Spleen (tissue), 7 donors: ENCODE measurements at regions not wholly inside any gene's neighbourhood (a gene's known extent, or its start where the extent isn't known, plus 50 kb on each side); places are given as distances from the start of the nearest gene placed in this dataset.

Source experiments
- POLR2AphosphoS5 ChIP-seq, 3 donors: sonication (generic); formaldehyde crosslinking; IDR thresholded peaks; one replicate each; pipeline ENCODE4 v1.5.1; 2017; ENCODE audit warnings: antibody characterized with exemption in 3 of 3
- TF ChIP-seq, protein P1 (sequence below), 11 experiments: fragments of 200-600 bp in 7 of 11; fragments of 450-650 bp in 4 of 11; sonication (generic) in 4 of 11; IDR thresholded peaks in 8 of 11; conservative IDR thresholded peaks in 3 of 11; 1 replicate in 7 of 11; 2 replicates in 4 of 11; pipeline versions ENCODE4 v1.4.0 to v1.8.0; 2016 to 2021; ENCODE audit warnings: antibody characterized with exemption in 11 of 11, inconsistent platforms in 4 of 11, mild to moderate bottlenecking in 1 of 11
- donor health status: DM: no; HTN: no; CAD: no; lungs with moderate emphysema.
- donor health status: DM: no; HTN: no; CAD: no.
- donor health status: DM: no; HTN: no; CAD: no.

DNA sequence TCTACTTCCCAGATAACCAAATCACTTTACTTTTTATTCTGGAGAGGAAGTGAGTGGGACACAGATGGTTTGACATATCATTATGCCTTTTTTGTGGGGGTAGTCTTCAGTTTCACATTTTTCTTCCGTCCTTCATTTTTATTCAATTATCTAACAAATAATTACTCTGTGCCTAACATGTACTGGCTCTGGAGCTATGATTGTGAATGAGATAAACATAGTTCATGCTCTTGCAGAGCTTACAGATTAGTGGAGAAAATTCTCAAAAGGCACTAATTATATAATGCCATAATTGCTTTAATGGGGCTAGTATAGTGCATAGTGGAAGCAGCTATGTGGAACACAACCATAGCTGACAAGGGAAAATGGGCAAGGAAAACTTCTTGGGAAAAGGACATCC is 303.6 kb upstream of the TFPI start:
- TF ChIP-seq, protein P1, sequence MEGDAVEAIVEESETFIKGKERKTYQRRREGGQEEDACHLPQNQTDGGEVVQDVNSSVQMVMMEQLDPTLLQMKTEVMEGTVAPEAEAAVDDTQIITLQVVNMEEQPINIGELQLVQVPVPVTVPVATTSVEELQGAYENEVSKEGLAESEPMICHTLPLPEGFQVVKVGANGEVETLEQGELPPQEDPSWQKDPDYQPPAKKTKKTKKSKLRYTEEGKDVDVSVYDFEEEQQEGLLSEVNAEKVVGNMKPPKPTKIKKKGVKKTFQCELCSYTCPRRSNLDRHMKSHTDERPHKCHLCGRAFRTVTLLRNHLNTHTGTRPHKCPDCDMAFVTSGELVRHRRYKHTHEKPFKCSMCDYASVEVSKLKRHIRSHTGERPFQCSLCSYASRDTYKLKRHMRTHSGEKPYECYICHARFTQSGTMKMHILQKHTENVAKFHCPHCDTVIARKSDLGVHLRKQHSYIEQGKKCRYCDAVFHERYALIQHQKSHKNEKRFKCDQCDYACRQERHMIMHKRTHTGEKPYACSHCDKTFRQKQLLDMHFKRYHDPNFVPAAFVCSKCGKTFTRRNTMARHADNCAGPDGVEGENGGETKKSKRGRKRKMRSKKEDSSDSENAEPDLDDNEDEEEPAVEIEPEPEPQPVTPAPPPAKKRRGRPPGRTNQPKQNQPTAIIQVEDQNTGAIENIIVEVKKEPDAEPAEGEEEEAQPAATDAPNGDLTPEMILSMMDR (IDR thresholded peaks at IDR 0.05 in 8 of 11, conservative IDR thresholded peaks at IDR 0.05 in 3 of 11) = no peak
- TF ChIP-seq POLR2AphosphoS5 (IDR thresholded peaks at IDR 0.05) = no peak
